Lung microvascular endothelial cell (primary cell): ENCODE measurements at regions not wholly inside any gene's neighbourhood (a gene's known extent, or its start where the extent isn't known, plus 50 kb on each side); places are given as distances from the start of the nearest gene placed in this dataset.

Experiments used
- DNase-seq, 2 donors: peaks; one replicate each; pipeline versions ENCODE4 v3.0.0 to v3.0.0-alpha.2; 2010; ENCODE audit warnings: low read depth in 2 of 2

GRCh38 chr10:128894641-128895040 is 572.4 kb upstream of the MGMT start:
- DNase-seq = no peak

DNA sequence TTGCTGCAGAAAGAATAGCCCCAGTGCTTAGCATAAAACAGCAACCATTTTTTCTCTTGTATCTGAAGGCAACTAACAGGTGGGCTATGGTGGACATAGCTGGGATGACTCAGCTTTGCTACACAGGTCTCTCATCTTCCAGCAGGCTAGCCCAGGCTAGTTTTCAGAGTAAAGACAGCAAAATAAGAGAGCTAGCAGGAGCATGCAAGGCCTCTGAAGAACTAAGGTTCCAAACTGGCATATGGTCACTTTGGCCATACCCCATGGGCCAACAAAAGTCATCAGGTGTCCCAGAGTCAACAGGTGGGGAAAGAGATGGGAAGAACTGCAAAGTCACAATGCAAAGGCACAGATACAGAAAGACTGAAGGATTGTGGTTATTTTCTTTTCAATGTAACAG is 571.6 kb upstream of the MGMT start:
- DNase-seq = no peak

- DNase-seq = no peak
Observed at GRCh38 chr10:128896116-128896795, 570.8 kb upstream of the MGMT start.

DNA sequence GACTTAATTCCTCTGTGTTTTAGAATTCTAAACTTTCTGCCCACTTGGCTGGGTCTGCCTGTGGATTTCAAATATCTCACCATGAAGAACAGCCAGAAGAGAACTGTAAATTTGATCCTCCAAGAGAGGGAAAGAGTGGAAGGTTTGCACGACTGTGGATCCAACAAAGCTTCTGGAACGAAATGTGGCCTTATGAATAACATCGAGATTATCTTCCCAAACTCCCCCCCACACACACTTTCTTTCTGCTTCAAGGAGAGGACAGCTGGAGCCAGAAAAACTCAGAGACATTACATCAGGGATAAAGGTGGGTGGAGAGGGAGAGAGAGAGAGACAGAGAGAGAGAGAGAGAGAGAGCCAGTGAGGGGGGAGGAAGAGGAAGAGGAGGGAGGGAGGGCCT is 570.1 kb upstream of the MGMT start:
- no peak for DNase-seq

DNA sequence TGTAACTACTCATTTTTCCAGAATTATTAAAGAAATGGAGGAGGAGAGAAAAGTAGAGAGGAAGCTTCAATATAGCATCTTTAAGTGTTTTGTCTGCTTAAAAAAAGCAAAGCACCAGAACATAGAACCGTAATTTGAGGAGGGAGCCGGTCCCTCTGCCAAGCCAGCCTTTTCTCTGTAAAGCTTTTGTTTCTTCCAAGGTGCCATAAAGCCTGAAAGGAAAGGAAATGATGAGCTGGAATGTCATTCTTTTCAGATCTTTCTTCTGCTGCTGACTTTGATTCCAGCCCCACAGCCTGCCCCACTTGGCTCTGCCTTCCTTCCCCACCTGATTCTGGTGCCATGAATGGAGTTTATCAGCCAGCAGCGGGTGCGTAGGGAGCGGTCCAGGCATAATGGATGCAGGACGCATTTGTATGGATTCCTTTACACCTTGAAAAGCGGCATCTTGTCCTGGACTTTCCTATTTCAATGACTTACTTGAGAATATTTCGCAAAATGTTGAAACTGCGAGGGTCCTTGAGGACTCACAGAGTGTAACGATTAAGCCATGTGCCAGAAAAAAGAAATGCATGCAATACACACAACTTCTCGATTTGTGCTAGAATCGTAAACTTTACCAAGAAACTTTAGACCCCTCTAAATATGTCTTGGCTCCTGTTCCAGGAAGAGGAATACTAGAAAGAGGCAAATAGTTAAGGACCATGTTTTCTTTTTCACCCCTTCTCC is 569.5 kb upstream of the MGMT start:
- no peak for DNase-seq

DNA sequence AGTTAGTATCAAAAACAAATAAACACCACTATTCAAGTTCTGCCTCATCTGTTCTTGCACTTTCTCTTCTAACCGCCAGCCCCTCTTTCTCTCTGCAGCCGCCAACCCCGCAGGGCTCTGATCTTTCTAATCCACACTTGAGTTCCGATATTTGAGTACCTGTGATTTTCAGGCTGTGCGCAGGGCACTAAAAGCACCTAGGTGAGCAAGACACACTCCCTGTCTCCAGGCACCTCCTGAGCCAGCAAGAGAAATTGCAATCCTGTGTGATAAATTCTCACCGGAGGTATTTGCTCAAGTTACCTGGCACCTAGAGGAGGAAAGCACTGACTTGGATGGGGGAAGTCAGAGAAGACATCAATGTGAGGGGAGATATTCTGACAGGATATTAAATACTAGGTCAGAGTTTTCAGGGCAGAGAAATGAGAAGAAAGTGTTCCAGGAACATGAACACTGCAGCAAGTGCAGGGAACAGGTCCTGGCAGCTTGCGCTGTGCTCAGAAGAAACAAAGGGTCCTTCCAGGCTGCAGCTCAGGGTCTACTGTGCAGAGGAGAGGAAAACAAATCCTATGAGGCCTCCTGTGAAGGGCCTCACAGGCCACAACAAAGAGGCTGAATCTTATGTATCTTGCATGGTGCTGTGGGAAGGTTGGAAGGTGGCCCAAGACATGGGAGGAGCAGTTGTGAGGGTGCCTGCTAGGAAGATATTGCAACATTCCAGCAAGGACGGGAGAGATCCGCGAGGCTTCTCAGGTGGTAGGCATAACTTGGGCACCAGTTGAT is 568.7 kb upstream of the MGMT start:
- DNase-seq = no peak

DNA sequence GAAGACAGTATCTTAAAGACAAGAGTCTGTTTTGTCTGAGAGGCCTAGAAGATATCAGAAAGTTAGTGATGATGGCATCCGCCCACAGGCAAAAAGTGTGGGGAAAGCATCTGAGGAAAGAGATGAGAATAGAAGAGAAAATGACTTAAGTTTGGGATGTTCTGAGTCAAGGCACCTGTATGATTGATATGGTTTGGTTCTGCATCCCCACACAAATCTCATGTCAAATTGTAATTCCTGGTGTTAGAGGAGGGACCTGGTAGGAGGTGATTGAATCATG is 568.2 kb upstream of the MGMT start:
- DNase-seq = no peak

DNA sequence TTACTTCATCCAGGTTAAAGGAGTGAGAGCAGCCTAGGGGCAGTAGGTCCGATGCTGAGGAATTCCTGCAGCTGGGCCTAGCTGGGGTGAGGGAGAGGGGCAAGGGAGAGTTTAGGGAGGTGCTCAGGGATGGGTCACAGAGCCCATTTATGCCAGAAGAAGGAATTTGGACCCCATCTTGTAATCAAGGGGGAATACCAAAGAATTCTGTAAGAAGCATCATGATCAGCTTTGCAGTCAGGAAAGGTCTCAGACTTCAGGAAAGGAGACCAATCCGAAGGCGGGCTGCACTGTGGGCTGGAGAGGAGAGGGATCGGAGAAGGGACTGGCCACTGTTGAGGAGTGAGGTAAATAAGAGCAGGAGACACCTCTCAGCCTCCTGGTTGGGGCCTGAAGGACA is 566.6 kb upstream of the MGMT start:
- DNase-seq = no peak

DNA sequence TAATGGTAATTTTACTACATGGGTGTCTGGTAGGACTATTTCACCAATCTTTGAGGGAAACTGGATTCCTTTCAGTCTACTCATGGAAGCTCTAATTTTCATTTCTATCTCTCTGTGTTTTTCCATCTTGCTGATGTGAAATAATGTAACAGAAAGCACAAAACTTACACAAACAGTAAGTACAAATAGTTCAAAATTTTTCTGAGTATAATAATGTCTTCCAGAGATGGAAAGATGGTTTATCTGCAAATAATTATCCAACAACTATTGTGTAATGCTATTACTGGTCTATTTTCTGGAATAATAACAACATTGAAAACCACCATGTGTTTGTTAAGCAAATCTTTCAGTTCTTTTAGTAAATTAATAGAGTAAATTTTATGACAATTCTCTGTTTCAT is 565.8 kb upstream of the MGMT start:
- DNase-seq = no peak

GRCh38 chr10:128902031-128902710 is 564.9 kb upstream of the MGMT start:
- DNase-seq = no peak

- DNase-seq = no peak
Observed at GRCh38 chr10:128907155-128907941, 559.7 kb upstream of the MGMT start.

GRCh38 chr10:128908099-128908498 is 558.9 kb upstream of the MGMT start:
- DNase-seq = no peak

- DNase-seq = no peak
Observed at GRCh38 chr10:128908499-128908898, 558.5 kb upstream of the MGMT start.

DNA sequence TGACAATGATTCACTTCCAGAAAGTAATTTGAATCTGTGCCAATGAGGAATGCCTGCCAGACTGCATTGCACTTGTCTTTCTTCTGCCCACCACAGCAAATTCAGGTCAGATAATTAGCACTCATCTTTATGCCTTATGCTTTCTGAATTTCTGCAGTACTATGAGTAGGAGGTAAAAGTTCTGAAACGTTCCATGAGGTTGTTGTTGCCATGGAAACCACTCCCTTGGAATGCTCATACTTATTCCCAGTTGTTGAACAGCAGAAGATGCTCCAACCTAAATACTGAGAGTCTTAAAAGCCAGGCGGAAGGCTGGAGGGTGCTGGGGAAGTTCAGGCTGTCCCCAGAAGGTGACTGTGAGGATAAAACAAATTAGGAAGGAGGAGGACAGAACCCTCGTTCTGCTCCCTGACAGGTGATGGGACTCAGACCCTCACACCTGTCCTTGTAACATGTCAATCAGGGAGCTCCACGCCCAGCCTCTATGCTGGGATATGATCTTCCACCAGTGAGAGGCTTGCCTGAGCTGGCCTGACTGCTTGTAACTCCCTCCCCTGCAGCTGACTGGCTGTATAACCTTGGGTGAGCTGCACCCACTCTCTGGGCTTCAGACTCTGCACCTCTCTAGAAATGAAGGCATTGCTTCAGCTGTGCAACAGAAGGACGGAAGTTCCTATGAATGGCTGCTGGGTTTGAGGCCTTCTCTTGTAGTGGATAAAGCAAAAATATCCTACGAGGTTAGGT is 554.3 kb upstream of the MGMT start:
- DNase-seq = no peak

GRCh38 chr10:128914681-128915080 is 552.4 kb upstream of the MGMT start:
- DNase-seq = no peak

GRCh38 chr10:128915630-128916029 is 551.4 kb upstream of the MGMT start:
- no peak for DNase-seq

GRCh38 chr10:128916383-128916782 is 550.7 kb upstream of the MGMT start:
- DNase-seq = no peak

DNA sequence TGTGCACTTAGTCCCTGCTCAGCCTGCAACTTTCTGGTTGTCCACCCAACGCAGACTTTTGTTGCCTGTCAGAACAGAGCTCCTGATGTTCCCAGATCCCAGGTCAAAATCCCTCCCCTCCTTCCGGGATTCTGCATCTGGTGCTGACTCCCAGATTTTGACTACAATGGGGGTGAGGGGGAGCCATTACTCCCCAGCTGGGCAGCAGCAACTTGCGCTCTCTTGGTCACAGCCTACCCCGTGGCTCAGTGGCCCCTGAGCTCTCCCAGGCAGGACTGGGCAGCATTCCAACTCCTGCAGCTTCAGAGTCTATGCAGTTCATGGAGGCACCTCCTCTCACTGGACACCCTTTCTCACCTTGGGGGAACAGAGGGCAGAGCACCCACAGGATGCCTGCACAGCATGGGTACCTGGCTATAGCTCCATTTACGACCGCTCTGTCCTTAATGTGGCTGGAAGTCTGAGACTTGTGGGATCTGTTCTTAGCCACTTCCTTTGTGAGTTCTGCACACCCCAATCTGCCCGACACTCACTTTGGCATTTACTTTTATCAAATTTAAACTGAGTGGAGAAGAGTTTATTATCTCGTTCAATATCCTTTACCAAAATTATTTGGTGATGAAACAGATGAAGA is 545.5 kb upstream of the MGMT start:
- DNase-seq = no peak

DNA sequence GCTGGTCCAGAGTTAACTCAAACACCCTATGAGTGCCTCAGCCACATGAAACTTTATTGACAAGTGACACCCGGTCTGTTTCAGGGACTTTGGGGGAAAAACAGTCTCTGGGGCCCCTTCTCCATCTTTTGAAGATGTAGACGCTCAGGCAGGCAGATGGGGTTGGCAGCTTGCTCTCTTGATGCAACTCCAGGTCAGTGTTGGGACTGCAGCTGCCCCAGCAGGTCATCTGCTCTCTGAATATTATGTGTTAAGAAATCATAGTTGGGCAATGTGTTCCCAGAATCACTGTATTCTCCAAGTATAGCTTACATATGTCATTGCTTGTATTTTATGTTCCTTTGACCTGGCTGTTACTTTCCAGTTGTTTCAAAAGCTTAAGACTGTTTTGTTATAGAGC is 544.9 kb upstream of the MGMT start:
- no peak for DNase-seq

- DNase-seq = no peak
Observed at GRCh38 chr10:128922619-128923196, 544.3 kb upstream of the MGMT start.
